Neural progenitor cell (in vitro differentiated cells): ENCODE measurements at regions not wholly inside any gene's neighbourhood (a gene's known extent, or its start where the extent isn't known, plus 50 kb on each side); places are given as distances from the start of the nearest gene placed in this dataset.

Experiments
- EZH2 ChIP-seq: fragments of 200-600 bp; sonication (generic); IDR thresholded peaks from 2 replicates; pipeline ENCODE4 v1.6.1; 2017; ENCODE audit warnings: antibody characterized with exemption, mild to moderate bottlenecking, moderate library complexity
- EZH2phosphoT487 ChIP-seq: fragments of 200-600 bp; sonication (generic); IDR thresholded peaks from 2 replicates; pipeline ENCODE4 v1.6.1; 2017; ENCODE audit warnings: antibody characterized with exemption
- TF ChIP-seq, protein P1 (sequence below): fragments of 200-600 bp; sonication (generic); IDR thresholded peaks from 2 replicates; pipeline ENCODE4 v1.5.1; 2017; ENCODE audit warnings: antibody characterized with exemption, mild to moderate bottlenecking

DNA sequence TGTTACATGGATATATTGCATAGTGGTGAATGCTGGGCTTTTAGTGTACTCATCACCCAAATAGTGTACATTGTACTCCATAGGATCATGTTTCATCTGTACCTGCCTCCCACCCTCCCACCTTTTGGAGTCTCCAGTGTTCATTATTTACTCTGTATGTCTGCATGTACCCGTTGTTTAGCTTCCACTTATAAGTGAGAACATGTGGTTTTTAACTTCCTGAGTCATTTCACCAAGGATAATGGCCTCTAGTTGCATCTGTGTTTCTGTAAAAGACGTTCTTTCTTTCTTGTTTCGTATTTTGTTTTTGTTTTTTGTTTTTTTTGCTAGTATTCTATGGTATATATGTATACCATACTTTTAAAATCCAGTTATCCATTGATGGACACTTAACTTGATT is 107.5 kb downstream of the MSTN start:
- TF ChIP-seq, protein P1, sequence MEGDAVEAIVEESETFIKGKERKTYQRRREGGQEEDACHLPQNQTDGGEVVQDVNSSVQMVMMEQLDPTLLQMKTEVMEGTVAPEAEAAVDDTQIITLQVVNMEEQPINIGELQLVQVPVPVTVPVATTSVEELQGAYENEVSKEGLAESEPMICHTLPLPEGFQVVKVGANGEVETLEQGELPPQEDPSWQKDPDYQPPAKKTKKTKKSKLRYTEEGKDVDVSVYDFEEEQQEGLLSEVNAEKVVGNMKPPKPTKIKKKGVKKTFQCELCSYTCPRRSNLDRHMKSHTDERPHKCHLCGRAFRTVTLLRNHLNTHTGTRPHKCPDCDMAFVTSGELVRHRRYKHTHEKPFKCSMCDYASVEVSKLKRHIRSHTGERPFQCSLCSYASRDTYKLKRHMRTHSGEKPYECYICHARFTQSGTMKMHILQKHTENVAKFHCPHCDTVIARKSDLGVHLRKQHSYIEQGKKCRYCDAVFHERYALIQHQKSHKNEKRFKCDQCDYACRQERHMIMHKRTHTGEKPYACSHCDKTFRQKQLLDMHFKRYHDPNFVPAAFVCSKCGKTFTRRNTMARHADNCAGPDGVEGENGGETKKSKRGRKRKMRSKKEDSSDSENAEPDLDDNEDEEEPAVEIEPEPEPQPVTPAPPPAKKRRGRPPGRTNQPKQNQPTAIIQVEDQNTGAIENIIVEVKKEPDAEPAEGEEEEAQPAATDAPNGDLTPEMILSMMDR = no peak
- TF ChIP-seq EZH2 = no peak
- TF ChIP-seq EZH2phosphoT487 = no peak
